ENCODE measurements at regions not wholly inside any gene's neighbourhood (a gene's known extent, or its start where the extent isn't known, plus 50 kb on each side); places are given as distances from the start of the nearest gene placed in this dataset.

GRCh38 chr5:124065508-124065907, 553.5 kb downstream of the CSNK1G3 start:
- Histone ChIP-seq H2AFZ (ENCODE audit: low read depth, low read length, poor library complexity, severe bottlenecking) (no peak overlapping the region), H3K27ac (ENCODE audit: low read depth, low read length) (no peak overlapping the region), H3K9me2 (ENCODE audit: insufficient read depth) (no peaks in the 10 kb centered on the region), H3K4me3 (replicated peaks in 1 of 2; ENCODE audit: low read depth in 1 of 2, low read length in 2 of 2) (no peak overlapping the region), H3K36me3 (ENCODE audit: control insufficient read depth in 1 of 2, insufficient read depth in 2 of 2, low read length in 2 of 2) (no peaks in the 10 kb centered on the region), H3K4me2 (ENCODE audit: low read length) (no peak overlapping the region), H3K27me3 (ENCODE audit: insufficient read depth, low read length) (no peaks in the 10 kb centered on the region), H3K4me1 (ENCODE audit: control insufficient read depth in 1 of 2, insufficient read depth in 2 of 2, low read length in 2 of 2) (no peaks in the 10 kb centered on the region), H4K20me1 (ENCODE audit: insufficient read depth) (no peaks in the 10 kb centered on the region), H3K79me2 (ENCODE audit: insufficient read depth, low read length) (no peaks in the 10 kb centered on the region), H3K9me3 (ENCODE audit: control insufficient read depth in 1 of 2, insufficient read depth in 1 of 2, low read depth in 1 of 2, low read length in 2 of 2) (no peaks in the 10 kb centered on the region), H3K9ac (ENCODE audit: low read length) (no peak overlapping the region)
- POLR2A ChIA-PET: no interaction called here
- no TSS peak for BruUV-seq (replicated peaks)
- RAD21 ChIA-PET (ENCODE audit: low non-redundant PET in 1 of 2, low total read pairs in 2 of 2, uncharacterized antibody in 2 of 2, unreplicated experiment in 2 of 2): no interaction called here
- no peak for TF ChIP-seq REST (IDR thresholded peaks at IDR 0.05; ENCODE audit: low read depth)
- no peak for TF ChIP-seq POLR2A (IDR thresholded peaks at IDR 0.05; ENCODE audit: borderline replicate concordance, extremely low read depth, insufficient read depth, insufficient read length)
- TF ChIP-seq ELF1 (IDR thresholded peaks at IDR 0.05; ENCODE audit: borderline replicate concordance, low read depth): no peak
- no peak for TF ChIP-seq SRF (IDR thresholded peaks at IDR 0.05; ENCODE audit: low read depth)
- no peak for TF ChIP-seq JUND (IDR thresholded peaks at IDR 0.05)
- TF ChIP-seq CBX3 (IDR thresholded peaks at IDR 0.05; ENCODE audit: low read depth): no peak
- TF ChIP-seq EZH2 (IDR thresholded peaks at IDR 0.05): no peak
- TF ChIP-seq CTCF (IDR thresholded peaks at IDR 0.05 in 2 of 3, conservative IDR thresholded peaks at IDR 0.05 in 1 of 3; ENCODE audit: borderline replicate concordance in 1 of 3, insufficient read depth in 1 of 3, low read depth in 2 of 3, low read length in 2 of 3): no peak; a peak in 1 of 6 replicates
- TF ChIP-seq RAD21 (IDR thresholded peaks at IDR 0.05; ENCODE audit: low read depth): no peak
- TF ChIP-seq SP1 (IDR thresholded peaks at IDR 0.05; ENCODE audit: low read depth): no peak
- TF ChIP-seq MAX (IDR thresholded peaks at IDR 0.05): no peak
- no peak for TF ChIP-seq CEBPB (IDR thresholded peaks at IDR 0.05; ENCODE audit: low read depth)
- TF ChIP-seq SIN3A (IDR thresholded peaks at IDR 0.05; ENCODE audit: low read depth): no peak
- no peak for TF ChIP-seq ZBTB33 (IDR thresholded peaks at IDR 0.05; ENCODE audit: extremely low read depth, insufficient replicate concordance, low read length)
- TF ChIP-seq YY1 (IDR thresholded peaks at IDR 0.05; ENCODE audit: extremely low read depth, insufficient replicate concordance, low read depth, low read length): no peak
- TF ChIP-seq POLR2AphosphoS5 (IDR thresholded peaks at IDR 0.05; ENCODE audit: low read depth, low read length): no peak
- TF ChIP-seq EZH2phosphoT487 (IDR thresholded peaks at IDR 0.05; ENCODE audit: borderline replicate concordance): no peak
- TF ChIP-seq ZFX (IDR thresholded peaks at IDR 0.05): no peak
- CTCF ChIA-PET: no interaction called here
- intact Hi-C loops (cut with micrococcal nuclease): no loop called here
- DNase-seq (ENCODE audit: low read depth, low spot score): no peak
- no peak for ATAC-seq

Data from HCT116 (cell line).